ENCODE measurements at regions not wholly inside any gene's neighbourhood (a gene's known extent, or its start where the extent isn't known, plus 50 kb on each side); places are given as distances from the start of the nearest gene placed in this dataset.
A peak's percentile ranks its signal among the peaks of the same experiment; 100 is the strongest.

- H3K27me3 ChIP-seq = no peaks in the 10 kb centered on the region
- peak; percentile 95 to 99 (median 98) for ATAC-seq
- DNase-seq = peak; percentile 84 to 88 (median 85)
- no peaks in the 10 kb centered on the region for H3K9me3 ChIP-seq
- TF ChIP-seq CTCF (IDR thresholded peaks at IDR 0.05) = no peak
- no peak overlapping the region for H3K27ac ChIP-seq
- intact Hi-C loops (cut with DNase I) = no loop called here
- no peak overlapping the region for H3K4me3 ChIP-seq
- WGBS (ENCODE audit: insufficient coverage, low coverage, low lambda C conversion rate, missing lambda C conversion rate) = no CpG with 5 or more reads among the region's 3 CpGs
- H3K4me1 ChIP-seq = peaks cover 0 to 13% (median 6%) of the 10 kb centered on the region in 4 donors
- no peaks in the 10 kb centered on the region for H3K36me3 ChIP-seq
These were observed 50.4 kb upstream of the CTIF start for GRCh38 chr18:48488388-48488850.

- H3K9me3 ChIP-seq = no peaks in the 10 kb centered on the region
- no peaks in the 10 kb centered on the region for H3K36me3 ChIP-seq
- no peak for DNase-seq
- intact Hi-C loops (cut with DNase I) = no loop called here
- H3K27ac ChIP-seq = no peak overlapping the region
- no peak for TF ChIP-seq CTCF (IDR thresholded peaks at IDR 0.05)
- no peak for TF ChIP-seq POLR2A (IDR thresholded peaks at IDR 0.05)
- no peak for ATAC-seq
- 60% methylated on average over 2 of the region's 2 CpGs for WGBS (ENCODE audit: insufficient coverage, low coverage, low lambda C conversion rate, missing lambda C conversion rate)
- no peaks in the 10 kb centered on the region for H3K27me3 ChIP-seq
- no peak overlapping the region for H3K4me3 ChIP-seq
- peaks cover 0 to 12% (median 5%) of the 10 kb centered on the region in 4 donors for H3K4me1 ChIP-seq
These were observed 52.1 kb upstream of the CTIF start for GRCh38 chr18:48486754-48487153.

- no peak for DNase-seq
- Histone ChIP-seq H3K36me3 (no peaks in the 10 kb centered on the region), H3K27ac (no peak overlapping the region), H3K9me3 (no peaks in the 10 kb centered on the region), H3K4me1 (peaks cover 0 to 12% (median 5%) of the 10 kb centered on the region in 4 donors), H3K4me3 (no peak overlapping the region), H3K27me3 (no peaks in the 10 kb centered on the region)
- no peak for TF ChIP-seq POLR2A (IDR thresholded peaks at IDR 0.05)
- TF ChIP-seq CTCF (IDR thresholded peaks at IDR 0.05) = no peak
- intact Hi-C loops (cut with DNase I) = no loop called here
- no peak for ATAC-seq
- WGBS (ENCODE audit: insufficient coverage, low coverage, low lambda C conversion rate, missing lambda C conversion rate) = 90% methylated on average over 2 of the region's 5 CpGs
These were observed 52.9 kb upstream of the CTIF start for GRCh38 chr18:48485828-48486405.

- intact Hi-C loops (cut with DNase I) = no loop called here
- 64% methylated on average over 2 of the region's 2 CpGs for WGBS (ENCODE audit: insufficient coverage, low coverage, low lambda C conversion rate, missing lambda C conversion rate)
- H3K4me3 ChIP-seq = no peak overlapping the region
- DNase-seq = no peak
- no peaks in the 10 kb centered on the region for H3K9me3 ChIP-seq
- peaks cover 0 to 4% (median under 1%) of the 10 kb centered on the region in 4 donors for H3K4me1 ChIP-seq
- H3K27ac ChIP-seq = no peak overlapping the region
- H3K27me3 ChIP-seq = no peaks in the 10 kb centered on the region
- H3K36me3 ChIP-seq = no peaks in the 10 kb centered on the region
- TF ChIP-seq CTCF (IDR thresholded peaks at IDR 0.05) (no peak), POLR2A (IDR thresholded peaks at IDR 0.05) (no peak)
- no peak for ATAC-seq
These were observed 57.7 kb upstream of the CTIF start for GRCh38 chr18:48481092-48481491.

All from right lobe of liver (tissue), 6 donors.